Prostate gland (tissue), 2 donors: ENCODE measurements at regions not wholly inside any gene's neighbourhood (a gene's known extent, or its start where the extent isn't known, plus 50 kb on each side); places are given as distances from the start of the nearest gene placed in this dataset.

ENCODE experiments used
- DNase-seq: peaks from one replicate; pipeline ENCODE4 v3.0.0-alpha.2; 2019; ENCODE audit warnings: low spot score
- H3K27ac ChIP-seq, 2 donors: fragments of 200-600 bp; sonication (generic); 2 replicates each; pipeline ENCODE4 v1.5.1; 2017 to 2019
- H3K27me3 ChIP-seq: fragments of 200-600 bp; sonication (generic); replicated peaks from 2 replicates; pipeline ENCODE4 v1.5.1; 2019; ENCODE audit not compliant: insufficient read depth
- H3K36me3 ChIP-seq, 2 donors: fragments of 200-600 bp; sonication (generic); 1 replicate in 1 of 2; 2 replicates in 1 of 2; pipeline versions ENCODE4 v1.5.1 to v1.8.1; 2017 to 2019
- H3K4me1 ChIP-seq: fragments of 200-600 bp; sonication (generic); replicated peaks from 2 replicates; pipeline ENCODE4 v1.5.1; 2019
- H3K4me3 ChIP-seq, 2 donors: fragments of 200-600 bp; sonication (generic); 2 replicates each; pipeline ENCODE4 v1.5.1; 2017 to 2019
- H3K9me3 ChIP-seq: fragments of 200-600 bp; sonication (generic); 2 replicates; pipeline ENCODE4 v1.5.1; 2017
- POLR2A ChIP-seq: fragments of 450-650 bp; IDR thresholded peaks from one replicate; pipeline ENCODE4 v1.6.1; 2016; ENCODE audit warnings: antibody characterized with exemption, mild to moderate bottlenecking
- POLR2AphosphoS5 ChIP-seq: sonication (generic); formaldehyde crosslinking; IDR thresholded peaks from one replicate; pipeline ENCODE4 v1.6.1; 2017; ENCODE audit warnings: antibody characterized with exemption
- WGBS: methylation state at CpG from one replicate; pipeline ENCODE4 v1.1.5; 2018; 5-methylcytosine and 5-hydroxymethylcytosine counted together
- intact Hi-C: fragments of 100-400 bp; cut with DNase I; formaldehyde crosslinking; loops from one replicate; pipeline ENCODE4 v1.14.2; 2022
- TF ChIP-seq, protein P1 (sequence below), 4 experiments: fragments of 200-600 bp in 2 of 4; fragments of 450-650 bp in 2 of 4; sonication (generic) in 2 of 4; IDR thresholded peaks; 1 replicate in 3 of 4; 2 replicates in 1 of 4; pipeline ENCODE4 v1.5.1; 2016 to 2019; ENCODE audit warnings: antibody characterized with exemption in 4 of 4, mild to moderate bottlenecking in 2 of 4, moderate library complexity in 2 of 4

DNA sequence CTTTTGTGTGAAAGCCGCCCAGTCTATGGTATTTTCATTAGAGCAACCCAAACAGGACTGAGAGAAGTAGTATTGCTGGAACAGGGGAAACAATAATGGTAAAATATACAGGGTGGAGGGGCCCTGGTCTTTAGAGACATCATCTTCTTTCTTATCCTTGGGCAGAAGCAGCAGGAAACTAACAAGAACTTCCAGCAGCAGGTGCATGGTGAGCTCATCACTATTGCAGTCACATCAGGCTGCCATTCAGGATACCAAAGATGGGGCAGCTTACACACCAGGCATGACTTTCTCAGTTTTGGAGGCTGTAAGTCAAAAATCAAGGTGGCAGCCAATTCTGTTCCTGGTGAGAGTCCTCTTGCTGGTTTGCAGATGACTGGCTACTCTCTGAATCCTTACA lies 478.3 kb upstream of the RUNX1 start:
- Histone ChIP-seq H3K27ac (no peak overlapping the region), H3K36me3 (no peaks in the 10 kb centered on the region), H3K4me1 (no peaks in the 10 kb centered on the region), H3K27me3 (no peaks in the 10 kb centered on the region), H3K9me3 (no peaks in the 10 kb centered on the region), H3K4me3 (no peak overlapping the region)
- DNase-seq, result no peak
- TF ChIP-seq, protein P1, sequence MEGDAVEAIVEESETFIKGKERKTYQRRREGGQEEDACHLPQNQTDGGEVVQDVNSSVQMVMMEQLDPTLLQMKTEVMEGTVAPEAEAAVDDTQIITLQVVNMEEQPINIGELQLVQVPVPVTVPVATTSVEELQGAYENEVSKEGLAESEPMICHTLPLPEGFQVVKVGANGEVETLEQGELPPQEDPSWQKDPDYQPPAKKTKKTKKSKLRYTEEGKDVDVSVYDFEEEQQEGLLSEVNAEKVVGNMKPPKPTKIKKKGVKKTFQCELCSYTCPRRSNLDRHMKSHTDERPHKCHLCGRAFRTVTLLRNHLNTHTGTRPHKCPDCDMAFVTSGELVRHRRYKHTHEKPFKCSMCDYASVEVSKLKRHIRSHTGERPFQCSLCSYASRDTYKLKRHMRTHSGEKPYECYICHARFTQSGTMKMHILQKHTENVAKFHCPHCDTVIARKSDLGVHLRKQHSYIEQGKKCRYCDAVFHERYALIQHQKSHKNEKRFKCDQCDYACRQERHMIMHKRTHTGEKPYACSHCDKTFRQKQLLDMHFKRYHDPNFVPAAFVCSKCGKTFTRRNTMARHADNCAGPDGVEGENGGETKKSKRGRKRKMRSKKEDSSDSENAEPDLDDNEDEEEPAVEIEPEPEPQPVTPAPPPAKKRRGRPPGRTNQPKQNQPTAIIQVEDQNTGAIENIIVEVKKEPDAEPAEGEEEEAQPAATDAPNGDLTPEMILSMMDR (IDR thresholded peaks at IDR 0.05), result no peak
- TF ChIP-seq POLR2A (no peak), POLR2AphosphoS5 (no peak)
- WGBS, result 100% methylated on average over 1 of the region's 1 CpG
- intact Hi-C loops, result no loop called here

DNA sequence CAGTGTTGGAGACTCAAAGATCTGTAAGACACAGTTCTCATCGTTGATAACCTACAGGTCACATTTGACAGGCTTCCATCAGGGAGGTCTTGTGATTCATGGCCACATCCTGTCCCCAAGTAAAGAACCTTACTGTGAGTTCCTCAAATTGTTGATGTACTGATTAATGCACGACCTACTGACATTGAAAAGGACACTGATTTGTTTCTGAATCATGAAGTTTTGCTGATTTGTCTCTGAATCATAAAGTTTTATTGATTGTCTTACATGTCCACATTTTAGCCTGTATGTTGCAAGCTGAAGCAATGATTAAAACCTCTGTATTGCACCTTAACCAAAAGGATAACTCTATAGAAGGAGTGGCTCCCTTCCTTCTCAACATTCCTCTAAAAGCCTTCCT lies 476.3 kb upstream of the RUNX1 start:
- Histone ChIP-seq H3K4me1 (no peaks in the 10 kb centered on the region), H3K9me3 (no peaks in the 10 kb centered on the region), H3K27ac (no peak overlapping the region), H3K4me3 (no peak overlapping the region), H3K36me3 (no peaks in the 10 kb centered on the region), H3K27me3 (no peaks in the 10 kb centered on the region)
- DNase-seq, result no peak
- no peak for TF ChIP-seq POLR2A
- TF ChIP-seq POLR2AphosphoS5, result no peak
- TF ChIP-seq, protein P1 (IDR thresholded peaks at IDR 0.05), result no peak
- WGBS, result 52% methylated on average over 2 of the region's 2 CpGs
- intact Hi-C loops, result no loop called here

DNA sequence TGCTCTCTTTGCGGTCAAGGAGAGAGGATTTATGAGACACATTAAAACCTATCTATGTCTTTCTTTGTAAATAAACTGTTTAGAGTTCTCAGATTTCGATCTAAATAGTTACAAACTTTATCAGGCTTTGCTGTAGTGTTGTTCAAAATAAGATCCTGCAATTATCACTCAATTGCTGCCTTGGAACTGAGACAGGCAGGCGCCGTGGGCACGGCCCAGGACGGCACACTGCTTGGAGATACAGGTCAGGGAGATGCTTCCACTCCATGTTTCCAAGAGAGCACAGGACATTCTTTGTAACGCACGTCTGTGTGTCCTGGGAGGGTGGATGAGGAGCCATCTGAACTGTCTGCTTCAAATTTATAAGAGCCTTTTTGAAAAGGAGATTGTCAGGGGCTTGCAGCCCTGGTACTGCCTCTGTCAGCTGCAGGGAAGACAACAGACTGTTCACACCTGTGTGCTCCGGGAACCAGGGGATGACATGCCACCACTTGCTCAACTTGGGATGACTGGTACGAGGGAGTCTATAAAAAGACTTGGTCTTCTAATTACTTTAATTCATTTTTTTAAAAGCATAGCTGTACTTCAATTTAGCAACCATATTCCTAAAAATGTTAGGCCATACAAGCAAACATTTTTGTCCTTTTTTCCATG lies 472.9 kb upstream of the RUNX1 start:
- intact Hi-C loops, result no loop called here
- H3K27ac ChIP-seq, result no peak overlapping the region
- H3K9me3 ChIP-seq, result no peaks in the 10 kb centered on the region
- TF ChIP-seq, protein P1 (IDR thresholded peaks at IDR 0.05), result no peak
- TF ChIP-seq POLR2A (no peak), POLR2AphosphoS5 (no peak)
- H3K4me3 ChIP-seq, result no peak overlapping the region
- WGBS, result 51% methylated on average over 10 of the region's 10 CpGs
- H3K4me1 ChIP-seq, result no peaks in the 10 kb centered on the region
- no peaks in the 10 kb centered on the region for H3K27me3 ChIP-seq
- DNase-seq, result peak; percentile 10
- no peaks in the 10 kb centered on the region for H3K36me3 ChIP-seq

DNA sequence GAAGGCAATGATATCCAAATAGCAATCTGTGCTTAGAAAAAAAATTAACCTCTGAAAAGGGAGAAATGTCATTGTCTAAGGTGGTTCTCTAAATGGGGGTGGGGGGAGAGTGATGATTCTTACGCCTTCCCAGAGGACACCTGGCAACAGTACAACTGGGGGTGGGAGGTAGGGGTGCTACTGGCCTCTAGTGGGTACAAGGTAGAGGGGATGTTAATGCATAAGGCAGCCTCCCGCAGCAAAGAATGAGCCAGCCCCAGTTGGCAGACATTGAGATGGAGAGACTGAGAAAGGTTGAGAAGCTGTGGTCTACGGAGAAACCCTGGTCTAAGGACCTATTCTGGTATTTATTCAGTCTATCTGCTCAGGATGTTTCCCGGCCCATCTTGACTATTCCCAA lies 472.2 kb upstream of the RUNX1 start:
- intact Hi-C loops, result no loop called here
- WGBS, result 93% methylated on average over 4 of the region's 4 CpGs

DNA sequence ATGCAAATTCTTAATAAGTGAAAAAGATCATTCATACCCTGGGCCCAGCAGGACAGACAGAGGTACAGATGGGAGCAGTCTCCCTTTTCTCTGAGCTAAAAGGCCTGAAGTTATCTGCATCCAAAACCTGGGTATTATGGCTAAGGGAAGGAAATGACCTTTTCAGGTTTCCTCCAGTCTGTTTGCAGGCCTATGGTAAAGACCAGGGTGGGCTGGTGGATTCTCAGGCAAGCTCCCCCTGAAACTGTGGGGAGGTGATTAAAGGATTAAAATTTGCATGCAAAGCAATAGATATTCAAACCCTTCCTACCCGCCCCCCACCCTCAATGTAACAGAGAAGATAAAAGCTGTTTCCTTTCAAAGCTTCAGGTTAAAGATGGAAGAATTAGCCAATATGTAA lies 471.8 kb upstream of the RUNX1 start:
- no peak for DNase-seq
- TF ChIP-seq POLR2A (no peak), POLR2AphosphoS5 (no peak)
- TF ChIP-seq, protein P1 (IDR thresholded peaks at IDR 0.05), result no peak
- Histone ChIP-seq H3K4me1 (no peaks in the 10 kb centered on the region), H3K27ac (no peak overlapping the region), H3K36me3 (no peaks in the 10 kb centered on the region), H3K4me3 (no peak overlapping the region), H3K27me3 (no peaks in the 10 kb centered on the region), H3K9me3 (no peaks in the 10 kb centered on the region)
- intact Hi-C loops, result no loop called here
- 79% methylated on average over 1 of the region's 1 CpG for WGBS

More for the DNA sequence above, 472.2 kb upstream of the RUNX1 start:
- Histone ChIP-seq H3K27ac (no peak overlapping the region), H3K4me3 (no peak overlapping the region), H3K9me3 (no peaks in the 10 kb centered on the region), H3K27me3 (no peaks in the 10 kb centered on the region), H3K36me3 (no peaks in the 10 kb centered on the region), H3K4me1 (no peaks in the 10 kb centered on the region)
- no peak for DNase-seq
- no peak for TF ChIP-seq POLR2AphosphoS5
